GM23338 (cell line): ENCODE measurements at regions not wholly inside any gene's neighbourhood (a gene's known extent, or its start where the extent isn't known, plus 50 kb on each side); places are given as distances from the start of the nearest gene placed in this dataset.

Experiments used
- CREB1 ChIP-seq: fragments of 250-450 bp; sonication (Bioruptor Pico); IDR thresholded peaks from 2 replicates; pipeline ENCODE4 v1.5.0; 2020; ENCODE audit warnings: low read depth, mild to moderate bottlenecking, moderate library complexity
- EZH2 ChIP-seq: fragments of 200-600 bp; sonication (generic); IDR thresholded peaks from one replicate; pipeline ENCODE4 v1.8.0; 2017; ENCODE audit warnings: antibody characterized with exemption, mild to moderate bottlenecking, low read depth; ENCODE audit not compliant: unreplicated experiment
- EZH2phosphoT487 ChIP-seq: fragments of 200-600 bp; sonication (generic); IDR thresholded peaks from one replicate; pipeline ENCODE4 v1.8.1; 2018; ENCODE audit warnings: antibody characterized with exemption; ENCODE audit not compliant: unreplicated experiment
- JUNB ChIP-seq: IDR thresholded peaks from one replicate; pipeline ENCODE4 v1.6.1; 2016; ENCODE audit warnings: antibody characterized with exemption; ENCODE audit not compliant: unreplicated experiment
- NANOG ChIP-seq: IDR thresholded peaks from 2 replicates; pipeline ENCODE4 v1.6.1; 2016; ENCODE audit warnings: antibody characterized with exemption, borderline replicate concordance
- POLR2AphosphoS5 ChIP-seq: IDR thresholded peaks from 2 replicates; pipeline ENCODE4 v1.6.1; 2016; ENCODE audit warnings: antibody characterized with exemption, low read depth
- STAT1 ChIP-seq: IDR thresholded peaks from one replicate; pipeline ENCODE4 v1.6.1; 2016; ENCODE audit warnings: antibody characterized with exemption; ENCODE audit not compliant: unreplicated experiment
- TF ChIP-seq, protein P1 (sequence below), 2 experiments: fragments of 200-600 bp in 1 of 2; sonication (generic) in 1 of 2; conservative IDR thresholded peaks; 2 replicates each; pipeline versions ENCODE4 v1.5.1 to v1.6.1; 2016 to 2017; ENCODE audit warnings: antibody characterized with exemption in 2 of 2, low read depth in 2 of 2, mild to moderate bottlenecking in 2 of 2, moderate library complexity in 1 of 2
- TF ChIP-seq, protein P2 (sequence below): IDR thresholded peaks from one replicate; pipeline ENCODE4 v1.6.1; 2018; ENCODE audit warnings: antibody characterized with exemption; ENCODE audit not compliant: unreplicated experiment
- TF ChIP-seq, protein P3 (sequence below): IDR thresholded peaks from 2 replicates; pipeline ENCODE4 v1.6.1; 2016; ENCODE audit warnings: antibody characterized with exemption

DNA sequence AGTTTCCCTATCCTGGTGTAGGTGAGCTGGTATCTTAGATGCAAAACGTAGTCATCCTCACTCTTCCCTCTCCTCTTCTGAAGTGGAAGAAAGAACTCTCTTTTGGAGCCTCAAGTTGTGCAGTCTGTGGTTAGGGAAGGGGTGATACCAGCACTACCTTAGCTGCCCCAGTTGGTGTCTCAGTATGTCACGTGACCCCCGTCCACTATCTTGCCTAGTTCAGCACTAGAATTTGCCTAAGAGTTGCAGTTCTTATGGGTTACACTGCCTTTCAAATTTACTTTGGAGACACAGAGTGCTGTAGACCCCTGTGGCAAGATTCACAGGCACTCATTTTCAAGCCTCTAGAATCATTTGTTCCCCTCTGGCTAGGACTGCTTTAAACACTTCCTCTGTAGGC lies 322.8 kb upstream of the EDA2R start:
- TF ChIP-seq, protein P1, sequence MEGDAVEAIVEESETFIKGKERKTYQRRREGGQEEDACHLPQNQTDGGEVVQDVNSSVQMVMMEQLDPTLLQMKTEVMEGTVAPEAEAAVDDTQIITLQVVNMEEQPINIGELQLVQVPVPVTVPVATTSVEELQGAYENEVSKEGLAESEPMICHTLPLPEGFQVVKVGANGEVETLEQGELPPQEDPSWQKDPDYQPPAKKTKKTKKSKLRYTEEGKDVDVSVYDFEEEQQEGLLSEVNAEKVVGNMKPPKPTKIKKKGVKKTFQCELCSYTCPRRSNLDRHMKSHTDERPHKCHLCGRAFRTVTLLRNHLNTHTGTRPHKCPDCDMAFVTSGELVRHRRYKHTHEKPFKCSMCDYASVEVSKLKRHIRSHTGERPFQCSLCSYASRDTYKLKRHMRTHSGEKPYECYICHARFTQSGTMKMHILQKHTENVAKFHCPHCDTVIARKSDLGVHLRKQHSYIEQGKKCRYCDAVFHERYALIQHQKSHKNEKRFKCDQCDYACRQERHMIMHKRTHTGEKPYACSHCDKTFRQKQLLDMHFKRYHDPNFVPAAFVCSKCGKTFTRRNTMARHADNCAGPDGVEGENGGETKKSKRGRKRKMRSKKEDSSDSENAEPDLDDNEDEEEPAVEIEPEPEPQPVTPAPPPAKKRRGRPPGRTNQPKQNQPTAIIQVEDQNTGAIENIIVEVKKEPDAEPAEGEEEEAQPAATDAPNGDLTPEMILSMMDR (conservative IDR thresholded peaks at IDR 0.05; ENCODE audit: low read depth in 2 of 2): no peak
- no peak for TF ChIP-seq POLR2AphosphoS5
- TF ChIP-seq EZH2phosphoT487: no peak
- TF ChIP-seq CREB1 (CRISPR knock-in tag): no peak
- no peak for TF ChIP-seq NANOG
- TF ChIP-seq, protein P2, sequence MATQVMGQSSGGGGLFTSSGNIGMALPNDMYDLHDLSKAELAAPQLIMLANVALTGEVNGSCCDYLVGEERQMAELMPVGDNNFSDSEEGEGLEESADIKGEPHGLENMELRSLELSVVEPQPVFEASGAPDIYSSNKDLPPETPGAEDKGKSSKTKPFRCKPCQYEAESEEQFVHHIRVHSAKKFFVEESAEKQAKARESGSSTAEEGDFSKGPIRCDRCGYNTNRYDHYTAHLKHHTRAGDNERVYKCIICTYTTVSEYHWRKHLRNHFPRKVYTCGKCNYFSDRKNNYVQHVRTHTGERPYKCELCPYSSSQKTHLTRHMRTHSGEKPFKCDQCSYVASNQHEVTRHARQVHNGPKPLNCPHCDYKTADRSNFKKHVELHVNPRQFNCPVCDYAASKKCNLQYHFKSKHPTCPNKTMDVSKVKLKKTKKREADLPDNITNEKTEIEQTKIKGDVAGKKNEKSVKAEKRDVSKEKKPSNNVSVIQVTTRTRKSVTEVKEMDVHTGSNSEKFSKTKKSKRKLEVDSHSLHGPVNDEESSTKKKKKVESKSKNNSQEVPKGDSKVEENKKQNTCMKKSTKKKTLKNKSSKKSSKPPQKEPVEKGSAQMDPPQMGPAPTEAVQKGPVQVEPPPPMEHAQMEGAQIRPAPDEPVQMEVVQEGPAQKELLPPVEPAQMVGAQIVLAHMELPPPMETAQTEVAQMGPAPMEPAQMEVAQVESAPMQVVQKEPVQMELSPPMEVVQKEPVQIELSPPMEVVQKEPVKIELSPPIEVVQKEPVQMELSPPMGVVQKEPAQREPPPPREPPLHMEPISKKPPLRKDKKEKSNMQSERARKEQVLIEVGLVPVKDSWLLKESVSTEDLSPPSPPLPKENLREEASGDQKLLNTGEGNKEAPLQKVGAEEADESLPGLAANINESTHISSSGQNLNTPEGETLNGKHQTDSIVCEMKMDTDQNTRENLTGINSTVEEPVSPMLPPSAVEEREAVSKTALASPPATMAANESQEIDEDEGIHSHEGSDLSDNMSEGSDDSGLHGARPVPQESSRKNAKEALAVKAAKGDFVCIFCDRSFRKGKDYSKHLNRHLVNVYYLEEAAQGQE: no peak
- TF ChIP-seq JUNB: no peak
- no peak for TF ChIP-seq EZH2
- TF ChIP-seq, protein P3, sequence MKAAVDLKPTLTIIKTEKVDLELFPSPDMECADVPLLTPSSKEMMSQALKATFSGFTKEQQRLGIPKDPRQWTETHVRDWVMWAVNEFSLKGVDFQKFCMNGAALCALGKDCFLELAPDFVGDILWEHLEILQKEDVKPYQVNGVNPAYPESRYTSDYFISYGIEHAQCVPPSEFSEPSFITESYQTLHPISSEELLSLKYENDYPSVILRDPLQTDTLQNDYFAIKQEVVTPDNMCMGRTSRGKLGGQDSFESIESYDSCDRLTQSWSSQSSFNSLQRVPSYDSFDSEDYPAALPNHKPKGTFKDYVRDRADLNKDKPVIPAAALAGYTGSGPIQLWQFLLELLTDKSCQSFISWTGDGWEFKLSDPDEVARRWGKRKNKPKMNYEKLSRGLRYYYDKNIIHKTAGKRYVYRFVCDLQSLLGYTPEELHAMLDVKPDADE: no peak
- no peak for TF ChIP-seq STAT1
